GM23248 (cell line): ENCODE measurements at regions not wholly inside any gene's neighbourhood (a gene's known extent, or its start where the extent isn't known, plus 50 kb on each side); places are given as distances from the start of the nearest gene placed in this dataset.
A peak's percentile ranks its signal among the peaks of the same experiment; 100 is the strongest.

ENCODE experiments used
- DNase-seq: peaks from one replicate; pipeline ENCODE4 v3.0.0-alpha.2; 2015
- H2AFZ ChIP-seq: fragments of 200-600 bp; sonication (generic); 2 replicates; pipeline ENCODE4 v1.6.1; 2016; ENCODE audit warnings: antibody characterized with exemption
- H3F3A ChIP-seq: fragments of 200-600 bp; sonication (generic); 2 replicates; pipeline ENCODE4 v1.6.1; 2016; ENCODE audit warnings: mild to moderate bottlenecking, antibody characterized with exemption, mixed run types; ENCODE audit not compliant: insufficient read depth
- H3K27ac ChIP-seq: fragments of 200-600 bp; sonication (generic); 2 replicates; pipeline ENCODE4 v1.5.1; 2016; ENCODE audit warnings: mild to moderate bottlenecking
- H3K27me3 ChIP-seq: fragments of 200-600 bp; sonication (generic); replicated peaks from 2 replicates; pipeline ENCODE4 v1.6.1; 2016; ENCODE audit warnings: mild to moderate bottlenecking; ENCODE audit not compliant: insufficient read depth
- H3K36me3 ChIP-seq: fragments of 200-600 bp; sonication (generic); 2 replicates; pipeline ENCODE4 v1.6.1; 2016; ENCODE audit warnings: low read depth, mild to moderate bottlenecking
- H3K4me1 ChIP-seq: fragments of 200-600 bp; sonication (generic); 2 replicates; pipeline ENCODE4 v1.6.1; 2016; ENCODE audit warnings: mild to moderate bottlenecking; ENCODE audit not compliant: insufficient read depth
- H3K4me2 ChIP-seq: fragments of 200-600 bp; sonication (generic); one replicate; pipeline ENCODE4 v1.6.1; 2016; ENCODE audit warnings: mild to moderate bottlenecking; ENCODE audit not compliant: unreplicated experiment
- H3K4me3 ChIP-seq: fragments of 200-600 bp; sonication (generic); 2 replicates; pipeline ENCODE4 v1.5.1; 2016; ENCODE audit warnings: mild to moderate bottlenecking
- H3K79me2 ChIP-seq: fragments of 200-600 bp; sonication (generic); 2 replicates; pipeline ENCODE4 v1.6.1; 2016; ENCODE audit warnings: mild to moderate bottlenecking; ENCODE audit not compliant: insufficient read depth
- H3K9ac ChIP-seq: fragments of 200-600 bp; sonication (generic); 2 replicates; pipeline ENCODE4 v1.6.1; 2016; ENCODE audit warnings: mild to moderate bottlenecking
- H3K9me2 ChIP-seq: fragments of 200-600 bp; sonication (generic); 2 replicates; pipeline ENCODE4 v1.6.1; 2016; ENCODE audit warnings: mixed run types, mild to moderate bottlenecking, moderate library complexity; ENCODE audit not compliant: insufficient read depth
- H3K9me3 ChIP-seq: fragments of 200-600 bp; sonication (generic); one replicate; pipeline ENCODE4 v1.6.1; 2017; ENCODE audit warnings: low read depth
- H4K20me1 ChIP-seq: fragments of 200-600 bp; sonication (generic); 2 replicates; pipeline ENCODE4 v1.6.0; 2016; ENCODE audit not compliant: insufficient read depth
- EZH2 ChIP-seq: fragments of 200-600 bp; sonication (generic); IDR thresholded peaks from 2 replicates; pipeline ENCODE4 v1.6.1; 2018; ENCODE audit warnings: antibody characterized with exemption, mild to moderate bottlenecking; ENCODE audit not compliant: insufficient read depth, poor library complexity, severe bottlenecking
- EZH2phosphoT487 ChIP-seq: fragments of 200-600 bp; sonication (generic); IDR thresholded peaks from 2 replicates; pipeline ENCODE4 v1.6.1; 2018; ENCODE audit warnings: antibody characterized with exemption, moderate library complexity, mild to moderate bottlenecking, low read depth; ENCODE audit not compliant: insufficient read depth
- WGBS, 2 experiments: methylation state at CpG; one replicate each; pipeline ENCODE4 v1.1.6; 2015 to 2017; ENCODE audit warnings: low lambda C conversion rate in 2 of 2, low coverage in 1 of 2; ENCODE audit errors: missing lambda C conversion rate in 2 of 2; 5-methylcytosine and 5-hydroxymethylcytosine counted together
- in situ Hi-C: fragments of 300-500 bp; cut with MboI; formaldehyde crosslinking; loops from 2 replicates; pipeline ENCODE4 v1.15.0; 2020

GRCh38 chr3:188060264-188060835 is 93.6 kb upstream of the LPP start:
- H4K20me1 ChIP-seq = no peaks in the 10 kb centered on the region
- TF ChIP-seq EZH2 (no peak), EZH2phosphoT487 (no peak)
- in situ Hi-C loops = no loop called here
- H3K36me3 ChIP-seq = no peaks in the 10 kb centered on the region
- DNase-seq = no peak
- H3K4me3 ChIP-seq = no peak overlapping the region
- H3K79me2 ChIP-seq = no peaks in the 10 kb centered on the region
- no peak overlapping the region for H3K9ac ChIP-seq
- WGBS, 2 experiments = 96 to 100% methylated on average over 2 of the region's 2 CpGs
- H3F3A ChIP-seq = peaks cover 7% of the 10 kb centered on the region; the same call in 1 of the 2 replicates
- H3K4me1 ChIP-seq = peaks cover 16% of the 10 kb centered on the region
- H2AFZ ChIP-seq = no peak overlapping the region
- H3K9me3 ChIP-seq = no peaks in the 10 kb centered on the region
- no peaks in the 10 kb centered on the region for H3K9me2 ChIP-seq
- H3K4me2 ChIP-seq = no peak overlapping the region
- H3K27me3 ChIP-seq = no peaks in the 10 kb centered on the region
- H3K27ac ChIP-seq = no peak overlapping the region

GRCh38 chr3:188060840-188061544 is 93.0 kb upstream of the LPP start:
- H4K20me1 ChIP-seq = no peaks in the 10 kb centered on the region
- H3K4me1 ChIP-seq = peaks cover 16% of the 10 kb centered on the region
- H2AFZ ChIP-seq = no peak overlapping the region
- no peaks in the 10 kb centered on the region for H3K79me2 ChIP-seq
- TF ChIP-seq EZH2 = no peak
- TF ChIP-seq EZH2phosphoT487 = no peak
- H3K9me2 ChIP-seq = no peaks in the 10 kb centered on the region
- in situ Hi-C loops = no loop called here
- no peak overlapping the region for H3K9ac ChIP-seq
- H3K27me3 ChIP-seq = no peaks in the 10 kb centered on the region
- H3K9me3 ChIP-seq = no peaks in the 10 kb centered on the region
- WGBS, 2 experiments = 34 to 43% methylated on average over 2 of the region's 2 CpGs
- peak; percentile 47 for DNase-seq
- peaks cover 7% of the 10 kb centered on the region; the same call in 1 of the 2 replicates for H3F3A ChIP-seq
- no peak overlapping the region for H3K4me2 ChIP-seq
- H3K36me3 ChIP-seq = no peaks in the 10 kb centered on the region
- no peak overlapping the region for H3K4me3 ChIP-seq
- H3K27ac ChIP-seq = no peak overlapping the region

- no peaks in the 10 kb centered on the region for H3K27me3 ChIP-seq
- no peak overlapping the region for H3K9ac ChIP-seq
- H3K79me2 ChIP-seq = no peaks in the 10 kb centered on the region
- no peaks in the 10 kb centered on the region for H3K9me2 ChIP-seq
- H3K4me2 ChIP-seq = no peak overlapping the region
- no peak overlapping the region for H3K4me3 ChIP-seq
- H3K4me1 ChIP-seq = peaks cover 16% of the 10 kb centered on the region
- no peaks in the 10 kb centered on the region for H4K20me1 ChIP-seq
- peaks cover 7% of the 10 kb centered on the region; the same call in 1 of the 2 replicates for H3F3A ChIP-seq
- DNase-seq = no peak
- no peak overlapping the region for H2AFZ ChIP-seq
- 82 to 87% methylated on average over 2 of the region's 2 CpGs for WGBS, 2 experiments
- TF ChIP-seq EZH2 (no peak), EZH2phosphoT487 (no peak)
- no peaks in the 10 kb centered on the region for H3K9me3 ChIP-seq
- in situ Hi-C loops = no loop called here
- no peaks in the 10 kb centered on the region for H3K36me3 ChIP-seq
- H3K27ac ChIP-seq = no peak overlapping the region
Measured at GRCh38 chr3:188062216-188062615, 91.7 kb upstream of the LPP start.

GRCh38 chr3:188064831-188065493 is 89.0 kb upstream of the LPP start:
- Histone ChIP-seq H3K9me3 (no peaks in the 10 kb centered on the region), H3K4me2 (no peak overlapping the region), H3K9me2 (no peaks in the 10 kb centered on the region), H3K27me3 (no peaks in the 10 kb centered on the region), H3K9ac (no peak overlapping the region), H3K36me3 (no peaks in the 10 kb centered on the region), H2AFZ (no peak overlapping the region), H3K79me2 (no peaks in the 10 kb centered on the region), H3K4me3 (no peak overlapping the region), H3K27ac (no peak overlapping the region), H3F3A (peaks cover under 1% of the 10 kb centered on the region; the same call in 1 of the 2 replicates), H3K4me1 (peaks cover 21% of the 10 kb centered on the region), H4K20me1 (no peaks in the 10 kb centered on the region)
- no peak for TF ChIP-seq EZH2phosphoT487
- no peak for TF ChIP-seq EZH2
- in situ Hi-C loops = no loop called here
- 93 to 97% methylated on average over 4 of the region's 4 CpGs for WGBS, 2 experiments
- DNase-seq = no peak
